Keratinocyte (primary cell): ENCODE measurements at regions not wholly inside any gene's neighbourhood (a gene's known extent, or its start where the extent isn't known, plus 50 kb on each side); places are given as distances from the start of the nearest gene placed in this dataset.

Experiments
- CTCF ChIP-seq, 3 experiments: IDR thresholded peaks in 1 of 3; conservative IDR thresholded peaks in 1 of 3; optimal IDR thresholded peaks in 1 of 3; 2 replicates in 2 of 3; 3 replicates in 1 of 3; pipeline versions ENCODE3 to v1.5.1; 2011; ENCODE audit warnings: low read length in 3 of 3, mild to moderate bottlenecking in 3 of 3, moderate library complexity in 2 of 3, control low read depth in 1 of 3, inconsistent platforms in 1 of 3; ENCODE audit not compliant: insufficient read depth in 2 of 3; ENCODE audit errors: extremely low read depth in 1 of 3
- EZH2 ChIP-seq: IDR thresholded peaks from one replicate; pipeline ENCODE4 v1.6.1; 2012; ENCODE audit warnings: inconsistent platforms, mild to moderate bottlenecking, low read length, moderate library complexity

- TF ChIP-seq CTCF (optimal IDR thresholded peaks at IDR 0.05 in 1 of 3, IDR thresholded peaks at IDR 0.05 in 1 of 3, conservative IDR thresholded peaks at IDR 0.05 in 1 of 3; ENCODE audit: extremely low read depth in 1 of 3, insufficient read depth in 2 of 3, low read length in 3 of 3) = no peak
- TF ChIP-seq EZH2 = no peak
These were observed 396.9 kb downstream of the GASK1B start for GRCh38 chr4:157775971-157776370.
